HG02623 (cell line): ENCODE measurements at regions not wholly inside any gene's neighbourhood (a gene's known extent, or its start where the extent isn't known, plus 50 kb on each side); places are given as distances from the start of the nearest gene placed in this dataset.
"Not testable (repeated sequence)": the region's sequence is repeated elsewhere in the genome, so short reads cannot be mapped to it uniquely, and the experiment has no call there.

Source experiments
- ATAC-seq: cut with Tn5 transposase; IDR thresholded peaks from one replicate; pipeline ENCODE4 v1.9.1; 2021; ENCODE audit warnings: moderate library complexity; ENCODE audit not compliant: unreplicated experiment

- no peak for ATAC-seq
Observed at GRCh38 chr11:39462506-39462905, 1996.9 kb downstream of the LRRC4C start.

GRCh38 chr11:39461066-39461465 lies 1998.4 kb downstream of the LRRC4C start:
- no peak for ATAC-seq

- no peak for ATAC-seq
Observed at GRCh38 chr11:39459606-39460005, 1999.8 kb downstream of the LRRC4C start.

- ATAC-seq, result no peak
Observed at GRCh38 chr11:39458481-39458880, 2001.0 kb downstream of the LRRC4C start.

- ATAC-seq, result no peak
Observed at GRCh38 chr11:39443424-39444022, 2015.9 kb downstream of the LRRC4C start.

- ATAC-seq, result no peak
Observed at GRCh38 chr11:39442177-39442576, 2017.3 kb downstream of the LRRC4C start.

- ATAC-seq, result no peak
Observed at GRCh38 chr11:39435641-39436040, 2023.8 kb downstream of the LRRC4C start.

- ATAC-seq, result no peak
Observed at GRCh38 chr11:39434466-39434865, 2025.0 kb downstream of the LRRC4C start.

- no peak for ATAC-seq
Observed at GRCh38 chr11:39432929-39433328, 2026.5 kb downstream of the LRRC4C start.

- no peak for ATAC-seq
Observed at GRCh38 chr11:39425226-39425625, 2034.2 kb downstream of the LRRC4C start.

- ATAC-seq, result no peak
Observed at GRCh38 chr11:39412117-39412516, 2047.3 kb downstream of the LRRC4C start.

GRCh38 chr11:39385911-39386310 lies 2073.5 kb downstream of the LRRC4C start:
- no peak for ATAC-seq

- no peak for ATAC-seq
Observed at GRCh38 chr11:39374963-39375698, 2084.3 kb downstream of the LRRC4C start.

- no peak for ATAC-seq
Observed at GRCh38 chr11:39367534-39367933, 2091.9 kb downstream of the LRRC4C start.

- ATAC-seq, result no peak
Observed at GRCh38 chr11:39365809-39366436, 2093.5 kb downstream of the LRRC4C start.

GRCh38 chr11:39363571-39363970 lies 2095.9 kb downstream of the LRRC4C start:
- ATAC-seq, result no peak

GRCh38 chr11:39361557-39361956 lies 2097.9 kb downstream of the LRRC4C start:
- ATAC-seq, result no peak

- no peak for ATAC-seq
Observed at GRCh38 chr11:39345834-39346442, 2113.5 kb downstream of the LRRC4C start.

- ATAC-seq, result no peak
Observed at GRCh38 chr11:39341461-39341860, 2118.0 kb downstream of the LRRC4C start.

- not testable (repeated sequence) for ATAC-seq
Observed at GRCh38 chr11:39333006-39333405, 2126.4 kb downstream of the LRRC4C start.

GRCh38 chr11:39327302-39327701 lies 2132.2 kb downstream of the LRRC4C start:
- ATAC-seq, result no peak

- not testable (repeated sequence) for ATAC-seq
Observed at GRCh38 chr11:39311888-39312287, 2147.6 kb downstream of the LRRC4C start.
